Stimulated activated naive CD8-positive, alpha-beta T cell treated with anti-CD3 and anti-CD28 coated beads, Interleukin-15, amount 100 ng/mL, for 72 hours (primary cell): ENCODE measurements at regions not wholly inside any gene's neighbourhood (a gene's known extent, or its start where the extent isn't known, plus 50 kb on each side); places are given as distances from the start of the nearest gene placed in this dataset.

Experiments
- ATAC-seq: fragments of 150-1000 bp; cut with Tn5 transposase; 2 replicates; pipeline ENCODE4 v1.10.0; 2021; ENCODE audit warnings: mild to moderate bottlenecking, moderate library complexity
- DNase-seq, 2 donors: peaks; one replicate each; pipeline ENCODE4 v3.0.0; 2021 to 2022
- H3K27ac Mint-ChIP-seq, 2 donors: one replicate each; pipeline ENCODE4 v1.8.0; 2022; ENCODE audit warnings: mild to moderate bottlenecking in 2 of 2, mixed read lengths in 2 of 2, moderate library complexity in 2 of 2
- H3K27me3 Mint-ChIP-seq: one replicate; pipeline ENCODE4 v1.8.0; 2022; ENCODE audit warnings: mixed read lengths
- H3K4me1 Mint-ChIP-seq: one replicate; pipeline ENCODE4 v1.8.0; 2022; ENCODE audit warnings: mild to moderate bottlenecking, mixed read lengths
- H3K4me3 Mint-ChIP-seq, 2 donors: one replicate each; pipeline ENCODE4 v1.8.0; 2022; ENCODE audit warnings: mild to moderate bottlenecking in 2 of 2, mixed read lengths in 2 of 2, moderate library complexity in 1 of 2
- H3K9me3 Mint-ChIP-seq, 2 donors: one replicate each; pipeline ENCODE4 v1.8.0; 2022; ENCODE audit warnings: mixed read lengths in 2 of 2

DNA sequence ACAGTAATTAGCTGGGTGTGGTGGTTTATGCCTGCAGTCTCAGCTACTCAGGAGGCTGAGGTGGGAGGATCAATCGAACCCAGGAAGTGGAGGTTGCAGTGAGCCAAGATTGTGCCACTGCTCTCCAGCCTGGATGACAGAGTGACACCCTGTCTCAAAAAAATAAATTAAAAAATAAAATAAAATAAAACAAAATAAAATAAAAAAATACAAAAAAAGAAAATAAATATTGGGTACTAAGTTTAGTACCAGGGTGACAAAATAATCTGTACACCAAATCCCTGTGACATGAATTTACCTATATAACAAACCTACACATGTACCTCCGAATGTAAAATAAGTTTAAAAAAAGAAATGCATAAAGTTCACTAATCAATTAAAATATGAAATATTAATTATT is 666.0 kb upstream of the CDH18 start:
- peaks cover 20 to 28% of the 10 kb centered on the region in 2 donors for H3K9me3 Mint-ChIP-seq
- DNase-seq (no peak), ATAC-seq (no peak)
- no peaks in the 10 kb centered on the region for H3K4me1 Mint-ChIP-seq
- H3K27me3 Mint-ChIP-seq: no peaks in the 10 kb centered on the region
- no peak overlapping the region for H3K27ac Mint-ChIP-seq
- no peak overlapping the region for H3K4me3 Mint-ChIP-seq

DNA sequence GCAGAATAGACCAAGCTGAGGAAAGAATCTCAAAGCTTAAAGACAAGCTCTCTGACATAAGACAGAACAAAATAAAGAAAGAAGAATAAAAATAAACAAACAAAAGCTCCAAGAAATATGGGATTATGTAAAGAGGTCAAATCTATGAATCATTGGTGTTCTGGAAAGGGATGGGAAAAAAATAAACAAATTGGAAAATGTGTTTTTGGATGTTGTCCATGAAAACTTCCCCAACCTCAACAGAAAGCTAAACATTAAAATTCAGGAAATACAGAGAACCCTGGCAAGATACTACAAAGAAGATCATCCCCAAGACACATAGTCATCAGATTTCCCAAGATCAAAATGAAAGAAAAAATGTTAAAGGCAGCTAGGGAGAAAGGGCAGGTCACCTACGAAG is 662.0 kb upstream of the CDH18 start:
- Mint-ChIP-seq H3K27me3 (no peaks in the 10 kb centered on the region), H3K4me3 (no peak overlapping the region), H3K4me1 (no peaks in the 10 kb centered on the region), H3K9me3 (peaks cover 20 to 34% of the 10 kb centered on the region in 2 donors), H3K27ac (no peak overlapping the region)
- DNase-seq (no peak), ATAC-seq (no peak)

DNA sequence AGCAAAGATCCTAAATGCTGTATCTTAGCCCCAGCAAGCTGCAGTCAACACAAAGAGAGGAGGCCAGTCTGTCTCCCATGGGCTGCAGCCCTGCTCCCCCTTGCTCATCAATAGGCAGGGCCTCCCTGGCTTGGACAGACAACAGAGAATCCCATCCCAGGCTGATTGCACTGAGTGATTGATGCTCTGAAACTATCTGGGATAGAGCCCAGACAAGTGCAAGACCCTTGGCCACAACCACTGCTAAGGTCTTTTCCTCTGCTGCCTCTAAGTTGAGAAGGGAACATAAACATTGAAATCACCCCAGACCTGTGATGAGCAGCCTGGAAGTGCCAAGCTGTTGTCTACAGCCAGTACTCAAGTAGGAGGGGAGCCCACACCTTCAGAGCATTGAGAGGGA is 661.0 kb upstream of the CDH18 start:
- H3K27ac Mint-ChIP-seq: no peak overlapping the region
- H3K4me3 Mint-ChIP-seq: no peak overlapping the region
- no peaks in the 10 kb centered on the region for H3K27me3 Mint-ChIP-seq
- ATAC-seq (no peak), DNase-seq (no peak)
- peaks cover 20 to 34% of the 10 kb centered on the region in 2 donors for H3K9me3 Mint-ChIP-seq
- H3K4me1 Mint-ChIP-seq: no peaks in the 10 kb centered on the region

DNA sequence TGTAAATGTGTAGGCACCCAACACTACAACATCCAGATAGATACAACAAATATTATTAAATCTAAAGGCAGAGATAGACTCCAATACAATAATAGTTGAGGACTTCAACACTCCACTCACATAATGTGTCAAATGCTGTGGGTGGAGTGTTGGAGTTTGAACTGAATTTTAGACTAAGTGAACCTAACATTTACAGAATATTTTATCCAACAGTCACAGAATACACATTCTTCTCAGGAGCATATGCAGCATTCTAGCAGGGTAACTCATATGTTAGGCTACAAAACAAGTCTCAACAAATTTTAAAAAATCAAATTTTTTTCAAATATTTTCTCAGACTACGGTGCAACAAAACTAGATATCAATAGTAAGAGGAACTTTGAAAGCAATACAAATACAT is 648.7 kb upstream of the CDH18 start:
- H3K27me3 Mint-ChIP-seq: no peaks in the 10 kb centered on the region

DNA sequence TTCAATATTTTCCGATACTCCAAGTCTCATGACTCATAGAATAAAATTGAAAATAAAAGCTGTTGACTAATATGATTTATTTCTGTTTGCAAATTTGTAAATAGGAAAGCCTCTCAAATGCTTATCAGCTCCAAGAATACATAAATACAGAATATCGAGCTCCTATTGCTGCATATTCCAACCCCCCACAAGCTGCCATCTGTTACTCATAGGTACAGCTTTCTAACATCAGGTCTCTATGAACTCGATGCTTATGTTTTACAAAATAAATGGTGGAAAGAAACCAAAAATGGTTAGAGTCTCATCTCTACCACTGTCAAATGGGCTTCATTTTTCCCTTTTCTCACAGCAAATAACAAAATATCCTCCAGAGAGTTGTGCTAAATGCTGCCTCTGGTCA is 631.6 kb upstream of the CDH18 start:
- H3K4me3 Mint-ChIP-seq: no peak overlapping the region
- no peaks in the 10 kb centered on the region for H3K4me1 Mint-ChIP-seq
- H3K9me3 Mint-ChIP-seq: no peaks in the 10 kb centered on the region
- no peak overlapping the region for H3K27ac Mint-ChIP-seq
- DNase-seq: no peak
- no peaks in the 10 kb centered on the region for H3K27me3 Mint-ChIP-seq
- no peak for ATAC-seq

More for the DNA sequence above, 648.7 kb upstream of the CDH18 start:
- Mint-ChIP-seq H3K9me3 (peaks cover 0 to 20% of the 10 kb centered on the region in 2 donors), H3K4me3 (no peak overlapping the region), H3K4me1 (no peaks in the 10 kb centered on the region), H3K27ac (no peak overlapping the region)
- ATAC-seq: no peak
- DNase-seq: no peak

DNA sequence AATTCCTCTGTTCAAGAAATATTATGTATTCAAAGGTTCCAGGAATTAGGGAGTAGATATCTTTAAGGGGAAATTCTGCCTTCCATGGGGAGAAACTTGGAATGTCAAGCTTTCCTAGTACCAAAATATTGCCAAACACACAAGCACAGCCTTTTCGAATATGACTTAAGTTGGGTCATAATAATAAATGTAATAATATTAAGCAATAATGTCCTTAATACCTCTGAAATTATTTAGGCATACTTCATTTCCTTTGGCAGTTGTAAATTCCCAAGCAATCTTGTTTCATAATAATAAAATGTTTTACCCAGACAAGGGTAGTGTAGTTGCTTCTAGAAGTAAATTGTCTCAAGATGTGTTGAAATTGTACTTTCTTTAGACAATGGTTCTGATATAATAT is 630.3 kb upstream of the CDH18 start:
- DNase-seq (no peak), ATAC-seq (no peak)
- Mint-ChIP-seq H3K4me3 (no peak overlapping the region), H3K4me1 (no peaks in the 10 kb centered on the region), H3K27me3 (no peaks in the 10 kb centered on the region), H3K9me3 (no peaks in the 10 kb centered on the region), H3K27ac (no peak overlapping the region)

DNA sequence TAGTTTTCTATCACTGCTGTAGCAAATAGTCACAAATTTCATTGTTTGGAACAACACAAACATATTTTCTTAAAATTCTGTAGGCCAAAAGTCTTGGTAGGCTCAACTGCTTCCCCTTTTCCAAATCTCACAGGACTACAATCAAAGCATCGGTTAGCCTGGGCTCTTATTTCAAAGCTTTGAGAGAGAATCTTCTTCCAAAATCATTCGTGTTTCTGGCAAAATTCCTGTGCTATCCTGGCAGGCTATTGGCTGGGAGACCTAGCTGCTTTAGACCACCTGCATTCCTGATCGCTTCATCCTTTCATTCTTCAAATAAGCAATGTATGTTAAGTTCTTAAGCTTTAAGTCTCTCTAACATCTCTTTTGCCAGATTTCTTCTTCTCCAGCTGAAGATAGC is 629.8 kb upstream of the CDH18 start:
- Mint-ChIP-seq H3K27ac (no peak overlapping the region), H3K9me3 (no peaks in the 10 kb centered on the region), H3K4me3 (no peak overlapping the region), H3K4me1 (no peaks in the 10 kb centered on the region), H3K27me3 (no peaks in the 10 kb centered on the region)
- ATAC-seq (no peak), DNase-seq (no peak)

DNA sequence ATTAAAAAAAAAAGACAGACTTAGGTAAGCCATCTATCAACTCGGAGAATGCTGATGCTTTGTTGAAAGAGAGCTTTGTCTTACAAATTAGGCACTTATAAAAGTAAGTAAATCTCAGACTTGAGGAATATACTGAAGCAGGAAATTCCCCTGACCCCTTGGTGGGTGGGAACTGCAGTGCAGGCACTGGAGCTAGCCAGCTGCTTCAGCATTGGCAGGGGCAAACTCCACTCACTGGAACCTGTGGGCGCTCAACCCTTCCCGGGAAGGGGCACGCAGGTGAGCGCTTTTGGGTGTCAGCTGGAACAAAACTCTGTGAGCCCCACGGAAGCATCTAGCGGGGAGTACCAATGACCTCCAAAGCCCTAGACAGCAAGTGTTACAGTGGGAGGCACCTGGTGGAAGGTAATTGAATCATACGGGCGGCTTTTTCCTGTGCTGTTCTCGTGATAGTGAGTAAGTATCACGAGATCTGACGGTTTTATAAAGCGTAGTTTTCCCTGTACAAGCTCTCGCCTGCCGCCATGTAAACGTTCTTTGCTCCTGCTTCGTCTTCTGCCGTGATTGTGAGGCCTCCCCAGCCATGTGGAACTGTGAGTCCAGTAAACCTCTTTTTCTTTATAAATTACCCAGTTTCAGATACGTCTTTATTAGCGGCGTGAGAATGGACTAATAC is 628.0 kb upstream of the CDH18 start:
- Mint-ChIP-seq H3K4me3 (no peak overlapping the region), H3K4me1 (no peaks in the 10 kb centered on the region), H3K27me3 (no peaks in the 10 kb centered on the region), H3K9me3 (no peaks in the 10 kb centered on the region), H3K27ac (no peak overlapping the region)
- no peak for ATAC-seq
- DNase-seq: no peak

DNA sequence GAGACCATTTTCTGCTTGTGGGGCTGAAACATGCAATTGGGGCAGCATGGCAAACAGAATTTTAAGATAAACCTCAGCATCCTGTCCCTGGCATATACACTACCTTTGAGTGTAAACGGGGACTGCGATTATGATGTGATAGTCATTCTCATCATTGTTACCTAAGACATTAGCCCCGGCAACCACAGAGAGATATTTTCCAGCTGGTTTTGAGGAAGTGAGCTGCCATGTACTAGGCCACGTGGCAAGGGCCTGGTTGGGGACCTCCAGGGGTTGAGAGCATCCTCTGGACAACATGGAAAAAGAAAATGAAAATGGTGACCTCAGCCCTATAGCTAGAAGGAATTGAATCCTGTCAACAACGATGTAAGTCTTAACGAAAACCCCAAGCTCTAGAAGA is 623.6 kb upstream of the CDH18 start:
- Mint-ChIP-seq H3K4me3 (no peak overlapping the region), H3K4me1 (no peaks in the 10 kb centered on the region), H3K27me3 (no peaks in the 10 kb centered on the region), H3K9me3 (peaks cover 3 to 8% of the 10 kb centered on the region in 2 donors), H3K27ac (no peak overlapping the region)
- DNase-seq (no peak), ATAC-seq (no peak)

DNA sequence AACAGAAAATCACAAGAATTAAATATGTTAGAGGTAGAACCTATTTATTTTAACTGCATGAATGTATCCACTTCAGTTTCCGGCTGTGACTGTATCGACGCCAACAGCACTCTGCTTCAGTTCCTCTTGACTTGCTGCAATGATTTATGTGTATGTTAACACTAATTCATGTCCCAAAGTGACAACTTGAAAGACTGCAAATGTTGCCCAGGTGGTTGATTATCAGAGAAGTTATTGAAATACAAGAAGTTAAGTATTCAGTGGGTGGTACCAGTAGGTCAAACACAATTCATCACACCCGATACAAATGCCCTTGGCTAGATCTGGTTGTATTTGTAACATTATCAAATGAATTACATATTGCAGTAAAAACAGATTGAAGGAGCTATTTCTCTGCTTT is 622.7 kb upstream of the CDH18 start:
- ATAC-seq (no peak), DNase-seq (no peak)
- Mint-ChIP-seq H3K4me1 (no peaks in the 10 kb centered on the region), H3K9me3 (peaks cover 9 to 14% of the 10 kb centered on the region in 2 donors), H3K4me3 (no peak overlapping the region), H3K27me3 (no peaks in the 10 kb centered on the region), H3K27ac (no peak overlapping the region)

DNA sequence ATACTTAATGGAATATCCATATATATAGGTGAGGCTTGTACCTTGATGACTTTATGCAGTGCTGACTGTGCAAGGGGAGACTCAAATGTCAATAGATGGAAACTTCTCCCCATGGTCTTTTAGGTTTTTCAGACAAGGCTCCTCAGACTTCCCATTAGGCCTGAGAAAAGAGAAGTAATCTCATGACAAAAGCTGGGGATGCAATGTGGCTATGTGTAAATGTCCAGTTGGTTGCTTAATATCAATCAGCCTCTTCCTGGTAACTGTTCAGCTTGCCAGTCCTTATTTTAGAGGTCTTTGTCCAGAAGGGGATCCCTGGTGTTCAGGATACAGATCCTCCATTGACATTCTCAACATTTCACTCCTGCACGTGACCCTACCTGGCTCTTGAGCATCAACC is 621.1 kb upstream of the CDH18 start:
- Mint-ChIP-seq H3K27ac (no peak overlapping the region), H3K4me3 (no peak overlapping the region), H3K4me1 (no peaks in the 10 kb centered on the region), H3K27me3 (no peaks in the 10 kb centered on the region), H3K9me3 (peaks cover 9 to 14% of the 10 kb centered on the region in 2 donors)
- no peak for ATAC-seq
- no peak for DNase-seq

DNA sequence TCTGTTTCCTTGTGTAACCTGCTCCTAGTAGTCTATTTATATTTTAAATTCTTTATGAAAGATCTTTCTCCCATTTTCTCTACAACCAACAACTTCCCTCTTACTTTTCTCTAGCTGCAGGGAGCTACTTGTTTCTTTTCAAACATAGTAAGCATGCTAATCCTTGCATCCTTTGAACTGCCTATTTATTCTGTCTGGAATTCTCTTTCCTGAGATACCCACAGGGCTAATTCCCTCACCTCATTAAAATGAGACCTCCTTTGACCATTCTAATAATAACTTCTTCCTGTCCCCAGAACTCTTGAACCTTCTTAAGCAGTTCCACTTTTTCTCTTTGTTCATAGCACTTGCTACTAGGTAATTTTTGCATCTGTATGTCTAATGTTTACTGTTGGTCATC is 620.6 kb upstream of the CDH18 start:
- no peak for ATAC-seq
- Mint-ChIP-seq H3K9me3 (peaks cover 9 to 14% of the 10 kb centered on the region in 2 donors), H3K27ac (no peak overlapping the region), H3K4me3 (no peak overlapping the region), H3K27me3 (no peaks in the 10 kb centered on the region), H3K4me1 (no peaks in the 10 kb centered on the region)
- no peak for DNase-seq

DNA sequence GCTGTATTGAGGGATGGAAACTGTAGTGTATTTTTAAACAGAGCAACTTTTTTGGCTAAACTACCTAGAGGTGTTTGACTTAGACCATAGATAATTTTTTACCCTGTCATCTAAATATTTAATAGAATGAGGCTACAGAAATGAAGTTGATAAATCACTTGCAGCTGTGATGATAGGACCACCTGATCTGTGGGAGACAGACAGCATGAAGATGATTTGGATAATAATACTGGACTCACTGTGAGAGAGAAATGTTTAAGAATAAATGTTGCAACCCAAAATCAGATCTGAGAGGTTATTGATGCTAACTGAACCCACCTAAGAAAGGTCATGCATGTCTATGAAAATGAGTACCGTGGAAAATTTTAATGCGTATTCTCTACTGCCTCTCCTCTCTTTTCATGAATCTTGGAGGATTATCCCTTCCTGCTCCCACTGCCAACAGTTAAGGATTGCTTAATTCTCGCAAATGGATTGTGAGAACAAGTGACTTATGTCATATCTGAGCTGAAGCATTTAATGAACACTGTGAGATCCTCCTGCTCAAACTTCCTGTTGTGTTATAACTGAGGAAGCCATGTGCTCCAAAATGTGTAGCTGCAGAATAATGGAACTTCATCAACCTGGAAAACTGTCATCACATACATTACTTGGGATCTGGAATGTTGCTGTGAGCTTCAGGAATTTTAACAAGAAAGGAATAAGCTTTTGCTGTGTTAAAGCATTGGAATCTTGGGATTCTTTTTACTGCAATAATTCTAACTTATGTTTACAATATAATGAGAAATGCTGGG is 617.9 kb upstream of the CDH18 start:
- H3K4me3 Mint-ChIP-seq: no peak overlapping the region
- H3K9me3 Mint-ChIP-seq: peaks cover 14 to 24% of the 10 kb centered on the region in 2 donors
- no peaks in the 10 kb centered on the region for H3K27me3 Mint-ChIP-seq
- ATAC-seq (no peak), DNase-seq (no peak)
- no peak overlapping the region for H3K27ac Mint-ChIP-seq
- H3K4me1 Mint-ChIP-seq: no peaks in the 10 kb centered on the region

DNA sequence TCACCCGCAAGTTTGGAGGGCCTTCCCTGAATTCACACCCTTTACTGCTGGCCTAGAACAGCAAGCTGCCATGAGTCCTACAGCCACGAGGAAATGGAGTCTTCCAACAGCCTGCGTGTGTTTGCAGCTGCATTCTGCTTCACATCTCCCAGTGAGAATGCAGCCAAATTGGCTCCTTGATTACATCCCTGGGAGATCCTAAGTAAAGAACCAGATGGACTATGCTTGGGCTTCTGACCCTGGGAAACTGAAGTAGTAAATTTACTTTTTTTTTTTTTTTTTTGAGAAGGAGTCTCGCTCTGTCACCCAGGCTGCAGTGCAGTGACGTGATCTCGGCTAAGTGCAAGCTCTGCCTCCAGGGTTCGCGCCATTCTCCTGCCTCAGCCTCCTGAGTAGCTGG is 617.0 kb upstream of the CDH18 start:
- H3K4me1 Mint-ChIP-seq: no peaks in the 10 kb centered on the region
- no peaks in the 10 kb centered on the region for H3K27me3 Mint-ChIP-seq
- H3K4me3 Mint-ChIP-seq: no peak overlapping the region
- H3K27ac Mint-ChIP-seq: no peak overlapping the region
- no peak for DNase-seq
- ATAC-seq: no peak
- H3K9me3 Mint-ChIP-seq: peaks cover 14 to 24% of the 10 kb centered on the region in 2 donors

DNA sequence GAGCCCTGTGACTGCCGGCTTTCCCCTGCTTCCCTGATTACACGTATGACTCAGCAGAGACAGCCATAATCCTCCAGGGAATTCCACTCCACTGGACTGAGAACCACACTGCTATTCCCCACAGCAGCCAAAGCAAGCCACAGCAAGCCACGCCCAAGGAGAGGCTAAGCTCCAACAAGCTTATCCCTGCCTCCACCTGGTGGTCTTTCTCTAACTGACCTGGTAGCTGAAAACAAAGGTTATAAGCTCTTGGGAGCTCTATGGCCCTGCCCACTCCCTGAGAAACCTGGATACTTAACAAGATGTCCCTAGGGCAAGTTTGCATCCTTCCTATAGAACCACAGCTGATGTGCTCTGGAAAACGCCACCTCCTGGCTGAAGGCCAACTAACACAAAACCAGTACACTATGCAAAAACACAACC is 613.7 kb upstream of the CDH18 start:
- no peaks in the 10 kb centered on the region for H3K4me1 Mint-ChIP-seq
- H3K4me3 Mint-ChIP-seq: no peak overlapping the region
- peak overlapping the region in 1 of 2 donors; percentile 48 for H3K27ac Mint-ChIP-seq
- no peak for DNase-seq
- no peaks in the 10 kb centered on the region for H3K27me3 Mint-ChIP-seq
- peaks cover 12 to 31% of the 10 kb centered on the region in 2 donors for H3K9me3 Mint-ChIP-seq
- no peak for ATAC-seq

DNA sequence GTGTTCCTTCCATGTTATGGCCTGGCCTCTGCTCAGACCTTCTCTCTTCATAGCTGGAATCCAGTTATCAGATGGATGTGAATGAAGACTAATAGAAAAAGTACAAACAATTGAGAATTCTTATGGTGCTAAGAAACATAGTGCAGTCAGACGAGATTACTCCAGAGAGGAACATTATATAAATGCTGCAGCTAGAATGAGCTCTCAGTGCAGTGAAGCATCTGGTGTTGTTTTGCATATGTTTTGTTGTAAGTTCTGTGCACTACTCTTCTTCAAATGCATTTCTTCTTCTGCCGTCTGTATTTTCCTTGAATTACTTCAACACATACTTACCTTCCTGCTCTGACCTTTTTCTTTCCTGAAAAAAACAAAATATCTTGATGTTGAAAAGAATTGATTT is 602.4 kb upstream of the CDH18 start:
- no peak overlapping the region for H3K27ac Mint-ChIP-seq
- peaks cover 0 to 9% of the 10 kb centered on the region in 2 donors for H3K9me3 Mint-ChIP-seq
- DNase-seq: no peak
- no peak overlapping the region for H3K4me3 Mint-ChIP-seq
- ATAC-seq: no peak
- H3K27me3 Mint-ChIP-seq: no peaks in the 10 kb centered on the region
- H3K4me1 Mint-ChIP-seq: no peaks in the 10 kb centered on the region
